Esophagus muscularis mucosa (tissue), 4 donors: ENCODE measurements at regions not wholly inside any gene's neighbourhood (a gene's known extent, or its start where the extent isn't known, plus 50 kb on each side); places are given as distances from the start of the nearest gene placed in this dataset.

Experiments
- DNase-seq: peaks from one replicate; pipeline ENCODE4 v3.0.0-alpha.2; 2017; ENCODE audit errors: extremely low spot score
- H3K27ac ChIP-seq, 4 donors: fragments of 200-600 bp; sonication (generic); replicated peaks in 1 of 4; 1 replicate in 3 of 4; 2 replicates in 1 of 4; pipeline ENCODE4 v1.5.1; 2016 to 2019; ENCODE audit warnings: mild to moderate bottlenecking in 1 of 4
- H3K27me3 ChIP-seq, 4 donors: fragments of 200-600 bp; sonication (generic); one replicate each; pipeline versions ENCODE4 v1.5.1 to v1.6.0; 2016 to 2019
- H3K36me3 ChIP-seq, 4 donors: fragments of 200-600 bp; sonication (generic); one replicate each; pipeline ENCODE4 v1.5.1; 2016 to 2019
- H3K4me1 ChIP-seq, 4 donors: fragments of 200-600 bp; sonication (generic); one replicate each; pipeline ENCODE4 v1.5.1; 2016 to 2019
- H3K4me3 ChIP-seq, 4 donors: fragments of 200-600 bp; sonication (generic); 1 replicate in 2 of 4; 2 replicates in 2 of 4; pipeline ENCODE4 v1.5.1; 2016 to 2019; ENCODE audit warnings: mild to moderate bottlenecking in 4 of 4, moderate library complexity in 1 of 4
- H3K9me3 ChIP-seq, 4 donors: fragments of 200-600 bp; sonication (generic); 1 replicate in 3 of 4; 2 replicates in 1 of 4; pipeline ENCODE4 v1.5.1; 2016 to 2019
- EP300 ChIP-seq: sonication (generic); formaldehyde crosslinking; IDR thresholded peaks from one replicate; pipeline ENCODE4 v1.6.1; 2017; ENCODE audit warnings: antibody characterized with exemption
- POLR2A ChIP-seq: fragments of 450-650 bp; IDR thresholded peaks from one replicate; pipeline ENCODE4 v1.6.1; 2017; ENCODE audit warnings: antibody characterized with exemption, moderate library complexity, mild to moderate bottlenecking, low read depth
- POLR2AphosphoS5 ChIP-seq, 2 donors: sonication (generic); formaldehyde crosslinking; IDR thresholded peaks; one replicate each; pipeline ENCODE4 v1.6.1; 2017; ENCODE audit warnings: antibody characterized with exemption in 2 of 2
- WGBS: methylation state at CpG from one replicate; pipeline ENCODE4 v1.1.5; 2018; 5-methylcytosine and 5-hydroxymethylcytosine counted together
- intact Hi-C: fragments of 100-400 bp; cut with DNase I; formaldehyde crosslinking; loops from one replicate; pipeline ENCODE4 v1.15.1; 2023
- TF ChIP-seq, protein P1 (sequence below), 3 experiments: fragments of 200-600 bp in 2 of 3; fragments of 450-650 bp in 1 of 3; sonication (generic) in 2 of 3; IDR thresholded peaks; one replicate each; pipeline ENCODE4 v1.5.1; 2017 to 2019; ENCODE audit warnings: antibody characterized with exemption in 3 of 3, mild to moderate bottlenecking in 2 of 3, moderate library complexity in 1 of 3

DNA sequence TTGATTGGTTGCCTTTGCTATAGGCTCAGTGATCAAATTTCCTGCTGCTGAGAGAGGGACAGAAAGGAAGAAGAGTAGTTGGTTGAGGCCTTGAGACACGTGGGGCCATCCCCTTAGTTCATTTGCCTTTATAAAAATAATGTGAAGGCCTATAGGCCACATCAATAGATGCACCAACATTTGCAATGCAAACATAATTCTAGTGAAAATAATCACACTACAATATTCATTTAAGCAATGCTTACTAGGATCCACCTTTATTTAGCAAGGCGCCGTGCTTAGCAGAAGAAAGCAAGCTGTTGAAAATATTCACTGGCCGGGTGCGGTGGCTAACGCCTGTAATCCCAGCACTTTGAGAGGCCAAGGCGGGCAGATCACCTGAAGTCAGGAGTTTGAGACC lies 105.3 kb upstream of the CXCR4 start:
- DNase-seq, result no peak
- TF ChIP-seq EP300 (no peak), POLR2A (no peak), POLR2AphosphoS5 (IDR thresholded peaks at IDR 0.05) (no peak)
- TF ChIP-seq, protein P1, sequence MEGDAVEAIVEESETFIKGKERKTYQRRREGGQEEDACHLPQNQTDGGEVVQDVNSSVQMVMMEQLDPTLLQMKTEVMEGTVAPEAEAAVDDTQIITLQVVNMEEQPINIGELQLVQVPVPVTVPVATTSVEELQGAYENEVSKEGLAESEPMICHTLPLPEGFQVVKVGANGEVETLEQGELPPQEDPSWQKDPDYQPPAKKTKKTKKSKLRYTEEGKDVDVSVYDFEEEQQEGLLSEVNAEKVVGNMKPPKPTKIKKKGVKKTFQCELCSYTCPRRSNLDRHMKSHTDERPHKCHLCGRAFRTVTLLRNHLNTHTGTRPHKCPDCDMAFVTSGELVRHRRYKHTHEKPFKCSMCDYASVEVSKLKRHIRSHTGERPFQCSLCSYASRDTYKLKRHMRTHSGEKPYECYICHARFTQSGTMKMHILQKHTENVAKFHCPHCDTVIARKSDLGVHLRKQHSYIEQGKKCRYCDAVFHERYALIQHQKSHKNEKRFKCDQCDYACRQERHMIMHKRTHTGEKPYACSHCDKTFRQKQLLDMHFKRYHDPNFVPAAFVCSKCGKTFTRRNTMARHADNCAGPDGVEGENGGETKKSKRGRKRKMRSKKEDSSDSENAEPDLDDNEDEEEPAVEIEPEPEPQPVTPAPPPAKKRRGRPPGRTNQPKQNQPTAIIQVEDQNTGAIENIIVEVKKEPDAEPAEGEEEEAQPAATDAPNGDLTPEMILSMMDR (IDR thresholded peaks at IDR 0.05), result no peak
- H3K4me1 ChIP-seq, result peaks cover 0 to 6% (median 0%) of the 10 kb centered on the region in 4 donors
- H3K9me3 ChIP-seq, result no peaks in the 10 kb centered on the region
- no peak overlapping the region for H3K27ac ChIP-seq
- intact Hi-C loops, result no loop called here
- H3K27me3 ChIP-seq, result no peaks in the 10 kb centered on the region
- H3K36me3 ChIP-seq, result no peaks in the 10 kb centered on the region
- no peak overlapping the region for H3K4me3 ChIP-seq
- 95% methylated on average over 7 of the region's 7 CpGs for WGBS

DNA sequence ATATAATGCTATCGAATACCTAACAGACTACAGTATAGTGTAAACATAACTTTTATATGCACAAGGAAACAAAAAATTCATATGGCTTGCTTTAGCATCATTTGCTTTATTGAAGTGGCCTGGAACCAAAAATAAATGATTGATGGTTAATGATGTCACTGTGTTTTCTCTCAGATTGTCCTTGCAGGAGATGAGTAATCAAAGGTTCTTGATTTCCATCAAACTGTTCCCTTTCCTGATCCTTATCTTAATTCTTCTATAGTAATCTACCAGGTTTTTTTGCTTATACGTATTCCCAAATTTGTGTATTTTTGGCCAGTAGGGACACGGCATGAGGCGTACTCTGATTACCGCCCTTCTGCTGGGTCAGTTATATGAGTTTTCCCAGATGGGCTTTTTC lies 104.9 kb upstream of the CXCR4 start:
- Histone ChIP-seq H3K27me3 (no peaks in the 10 kb centered on the region), H3K4me3 (no peak overlapping the region), H3K9me3 (no peaks in the 10 kb centered on the region), H3K36me3 (no peaks in the 10 kb centered on the region), H3K27ac (no peak overlapping the region), H3K4me1 (peaks cover 0 to 6% (median 0%) of the 10 kb centered on the region in 4 donors)
- no peak for TF ChIP-seq EP300
- TF ChIP-seq POLR2A, result no peak
- TF ChIP-seq POLR2AphosphoS5 (IDR thresholded peaks at IDR 0.05), result no peak
- TF ChIP-seq, protein P1 (IDR thresholded peaks at IDR 0.05), result no peak
- no peak for DNase-seq
- WGBS, result 77% methylated on average over 5 of the region's 5 CpGs
- intact Hi-C loops, result no loop called here

DNA sequence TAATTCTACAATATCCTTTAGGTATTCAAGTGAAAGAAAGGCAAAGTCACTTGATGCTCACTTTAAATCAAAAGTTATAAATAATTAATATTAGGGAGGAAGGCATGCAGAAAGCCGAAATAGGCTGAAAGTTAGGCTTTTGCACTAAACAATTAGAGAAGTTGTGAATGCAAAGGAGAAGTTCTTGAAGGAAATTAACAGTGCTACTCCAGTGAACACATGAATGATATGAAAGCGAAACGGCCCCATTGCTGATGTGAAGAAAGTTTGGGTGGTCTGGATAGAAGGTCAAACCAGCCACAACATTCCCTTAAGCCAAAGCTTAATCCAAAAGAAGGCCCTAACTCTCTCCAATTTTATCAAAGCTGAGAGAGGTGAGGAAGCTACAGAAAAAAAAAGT lies 103.1 kb upstream of the CXCR4 start:
- intact Hi-C loops, result no loop called here
- 87% methylated on average over 3 of the region's 3 CpGs for WGBS
- Histone ChIP-seq H3K4me3 (no peak overlapping the region), H3K9me3 (no peaks in the 10 kb centered on the region), H3K27me3 (no peaks in the 10 kb centered on the region), H3K27ac (no peak overlapping the region), H3K36me3 (no peaks in the 10 kb centered on the region), H3K4me1 (no peaks in the 10 kb centered on the region)
- TF ChIP-seq POLR2AphosphoS5 (IDR thresholded peaks at IDR 0.05) (no peak), POLR2A (no peak), EP300 (no peak)
- TF ChIP-seq, protein P1 (IDR thresholded peaks at IDR 0.05), result no peak
- DNase-seq, result no peak

DNA sequence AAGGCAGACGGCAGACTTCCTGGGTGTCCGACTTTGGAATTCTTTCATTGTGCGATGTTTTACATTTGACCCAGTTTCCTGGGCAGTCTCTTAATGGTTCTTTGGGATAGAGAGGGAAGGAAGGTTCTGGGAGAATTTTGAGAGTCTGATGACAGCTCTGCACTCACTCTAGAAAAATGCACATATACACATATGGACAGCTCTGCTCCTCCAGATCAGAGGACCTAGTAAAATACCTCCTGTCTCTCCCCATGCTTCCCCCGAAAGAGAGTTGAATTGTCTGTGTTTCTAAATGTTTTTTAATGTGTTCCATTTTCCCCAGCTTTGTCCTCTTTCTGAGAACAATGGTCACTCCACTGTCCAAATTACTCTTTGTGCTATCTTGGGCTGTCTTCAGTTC lies 102.0 kb upstream of the CXCR4 start:
- H3K27ac ChIP-seq, result no peak overlapping the region
- WGBS, result 70% methylated on average over 4 of the region's 4 CpGs

DNA sequence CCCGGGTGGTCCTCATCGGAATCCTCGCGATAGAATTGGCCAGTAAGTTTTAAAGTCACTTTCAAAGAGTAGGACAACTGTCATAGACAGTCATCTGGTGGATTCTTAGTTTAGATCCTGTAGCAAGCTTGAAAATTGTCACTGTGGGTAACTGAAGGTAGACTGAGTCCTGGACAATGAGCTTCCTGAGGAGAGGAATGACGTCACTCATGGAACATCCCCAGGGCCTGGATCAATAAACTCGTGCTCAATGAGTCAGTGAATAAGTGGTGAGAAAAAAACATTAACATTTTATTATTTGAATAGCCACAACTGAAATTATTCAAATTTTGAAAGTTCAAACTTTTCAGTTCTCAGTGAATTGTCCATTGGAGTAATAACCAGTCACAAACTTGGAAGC lies 101.4 kb upstream of the CXCR4 start:
- H3K36me3 ChIP-seq, result no peaks in the 10 kb centered on the region
- WGBS, result 70% methylated on average over 6 of the region's 6 CpGs
- H3K9me3 ChIP-seq, result no peaks in the 10 kb centered on the region
- no peaks in the 10 kb centered on the region for H3K4me1 ChIP-seq
- TF ChIP-seq, protein P1 (IDR thresholded peaks at IDR 0.05), result no peak
- TF ChIP-seq POLR2AphosphoS5 (IDR thresholded peaks at IDR 0.05), result no peak
- no peak for TF ChIP-seq EP300
- H3K27me3 ChIP-seq, result no peaks in the 10 kb centered on the region
- intact Hi-C loops, result no loop called here
- no peak overlapping the region for H3K27ac ChIP-seq
- H3K4me3 ChIP-seq, result no peak overlapping the region
- peak; percentile 50 for DNase-seq

More for the DNA sequence above, 102.0 kb upstream of the CXCR4 start:
- intact Hi-C loops, result no loop called here
- no peaks in the 10 kb centered on the region for H3K27me3 ChIP-seq
- H3K36me3 ChIP-seq, result no peaks in the 10 kb centered on the region
- no peaks in the 10 kb centered on the region for H3K4me1 ChIP-seq
- H3K9me3 ChIP-seq, result no peaks in the 10 kb centered on the region
- no peak for TF ChIP-seq POLR2A
- no peak overlapping the region for H3K4me3 ChIP-seq
- no peak for DNase-seq
